ENCODE measurements at regions not wholly inside any gene's neighbourhood (a gene's known extent, or its start where the extent isn't known, plus 50 kb on each side); places are given as distances from the start of the nearest gene placed in this dataset.

GRCh38 chr2:14923820-14924580 is 291.5 kb downstream of the LRATD1 start:
- TF ChIP-seq POLR2A (IDR thresholded peaks at IDR 0.05): no peak
- TF ChIP-seq, protein P1, sequence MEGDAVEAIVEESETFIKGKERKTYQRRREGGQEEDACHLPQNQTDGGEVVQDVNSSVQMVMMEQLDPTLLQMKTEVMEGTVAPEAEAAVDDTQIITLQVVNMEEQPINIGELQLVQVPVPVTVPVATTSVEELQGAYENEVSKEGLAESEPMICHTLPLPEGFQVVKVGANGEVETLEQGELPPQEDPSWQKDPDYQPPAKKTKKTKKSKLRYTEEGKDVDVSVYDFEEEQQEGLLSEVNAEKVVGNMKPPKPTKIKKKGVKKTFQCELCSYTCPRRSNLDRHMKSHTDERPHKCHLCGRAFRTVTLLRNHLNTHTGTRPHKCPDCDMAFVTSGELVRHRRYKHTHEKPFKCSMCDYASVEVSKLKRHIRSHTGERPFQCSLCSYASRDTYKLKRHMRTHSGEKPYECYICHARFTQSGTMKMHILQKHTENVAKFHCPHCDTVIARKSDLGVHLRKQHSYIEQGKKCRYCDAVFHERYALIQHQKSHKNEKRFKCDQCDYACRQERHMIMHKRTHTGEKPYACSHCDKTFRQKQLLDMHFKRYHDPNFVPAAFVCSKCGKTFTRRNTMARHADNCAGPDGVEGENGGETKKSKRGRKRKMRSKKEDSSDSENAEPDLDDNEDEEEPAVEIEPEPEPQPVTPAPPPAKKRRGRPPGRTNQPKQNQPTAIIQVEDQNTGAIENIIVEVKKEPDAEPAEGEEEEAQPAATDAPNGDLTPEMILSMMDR (IDR thresholded peaks at IDR 0.05): no peak
